ENCODE measurements at regions not wholly inside any gene's neighbourhood (a gene's known extent, or its start where the extent isn't known, plus 50 kb on each side); places are given as distances from the start of the nearest gene placed in this dataset.

GRCh38 chr1:22280526-22280925 is 137.6 kb upstream of the WNT4 start:
- FAIRE-seq (no peak), DNase-seq (ENCODE audit: low read depth, low spot score) (no peak)
- H2AFZ ChIP-seq (ENCODE audit: low read depth, low read length), result no peak overlapping the region
- H4K20me1 ChIP-seq (replicated peaks; ENCODE audit: control insufficient read depth, extremely low read depth, insufficient read depth, low read length), result no peaks in the 10 kb centered on the region
- no peak overlapping the region for H3K4me2 ChIP-seq (ENCODE audit: insufficient read depth, low read length)
- H3K36me3 ChIP-seq (ENCODE audit: control insufficient read depth in 2 of 2, extremely low read depth in 1 of 2, insufficient read depth in 2 of 2, low read length in 2 of 2), result no peaks in the 10 kb centered on the region
- intact Hi-C loops (cut with micrococcal nuclease) (no loop called here), dilution Hi-C loops (cut with MboI; ENCODE audit: extremely low pct_ligation_motif_present, low sequenced_read_pairs) (no loop called here)
- ChIA-PET CTCF (no interaction called here), POLR2A (no interaction called here)
- H3K9me1 ChIP-seq (replicated peaks; ENCODE audit: control insufficient read depth, extremely low read depth, insufficient read depth, low read length), result no peaks in the 10 kb centered on the region
- no peak for TF ChIP-seq GATA2 (IDR thresholded peaks at IDR 0.05; ENCODE audit: insufficient read depth, insufficient read length, low read depth, low read length)
- no peak for TF ChIP-seq MAX (IDR thresholded peaks at IDR 0.05; ENCODE audit: insufficient read depth, insufficient read length)
- TF ChIP-seq EZH2 (IDR thresholded peaks at IDR 0.05; ENCODE audit: borderline replicate concordance, low read depth, low read length, severe bottlenecking), result no peak
- no peak for TF ChIP-seq POLR2AphosphoS5 (IDR thresholded peaks at IDR 0.05; ENCODE audit: insufficient read depth, low read depth, low read length)
- no peak for TF ChIP-seq JUN (IDR thresholded peaks at IDR 0.05; ENCODE audit: borderline replicate concordance, insufficient read depth, insufficient read length, low read depth)
- no peak for TF ChIP-seq MYC (IDR thresholded peaks at IDR 0.05; ENCODE audit: low read depth, low read length)
- TF ChIP-seq POLR2A (IDR thresholded peaks at IDR 0.05; ENCODE audit: low read depth, low read length), result no peak
- no peak for TF ChIP-seq CTCF (IDR thresholded peaks at IDR 0.05; ENCODE audit: extremely low read depth in 1 of 2, insufficient read depth in 1 of 2, low read depth in 1 of 2, low read length in 2 of 2)
- no peak for TF ChIP-seq FOS (IDR thresholded peaks at IDR 0.05; ENCODE audit: borderline replicate concordance, insufficient read depth, low read length)
- H3K4me1 ChIP-seq (ENCODE audit: control insufficient read depth, extremely low read depth, insufficient read depth, low read length), result no peaks in the 10 kb centered on the region
- no peak overlapping the region for H3K4me3 ChIP-seq (replicated peaks in 1 of 3; ENCODE audit: insufficient read depth in 1 of 3, low read depth in 1 of 3, low read length in 3 of 3)
- no peaks in the 10 kb centered on the region for H3K9me3 ChIP-seq (replicated peaks; ENCODE audit: control insufficient read depth, insufficient read depth, low read length)
- H3K9ac ChIP-seq (replicated peaks; ENCODE audit: extremely low read depth, insufficient read depth, low read length), result no peak overlapping the region
- no peak overlapping the region for H3K27ac ChIP-seq (ENCODE audit: insufficient read depth, low read depth, low read length)
- no peaks in the 10 kb centered on the region for H3K79me2 ChIP-seq (ENCODE audit: control insufficient read depth, insufficient read depth, low read length)
- no TSS peak for BruUV-seq (replicated peaks)
- H3K27me3 ChIP-seq (ENCODE audit: control insufficient read depth in 2 of 2, insufficient read depth in 2 of 2, low read length in 2 of 2), result peaks cover 3 to 11% of the 10 kb centered on the region in 2 experiments

All from endothelial cell of umbilical vein (primary cell).